ENCODE measurements at regions not wholly inside any gene's neighbourhood (a gene's known extent, or its start where the extent isn't known, plus 50 kb on each side); places are given as distances from the start of the nearest gene placed in this dataset.

GRCh38 chr5:73228052-73228451 is 55.1 kb downstream of the TMEM174 start:
- Histone ChIP-seq H3K36me3 (no peaks in the 10 kb centered on the region), H3K27ac (no peak overlapping the region), H3K4me1 (peaks cover 0 to 4% of the 10 kb centered on the region in 2 donors), H3K27me3 (peaks cover 0 to 51% of the 10 kb centered on the region in 2 donors), H3K4me3 (no peak overlapping the region), H3K9me3 (no peaks in the 10 kb centered on the region)
- intact Hi-C loops (cut with DNase I; ENCODE audit: low total_unique reads): loop anchor here (5.0 kb wide), 1 partner anchor 309 kb away; no protein-coding TSS in a partner anchor
- TF ChIP-seq POLR2A (IDR thresholded peaks at IDR 0.05) (no peak), POLR2AphosphoS5 (IDR thresholded peaks at IDR 0.05) (no peak), CTCF (IDR thresholded peaks at IDR 0.05) (no peak)
- no peak for DNase-seq (ENCODE audit: low spot score in 2 of 2)

All from breast epithelium (tissue), 4 donors.